ENCODE measurements at regions not wholly inside any gene's neighbourhood (a gene's known extent, or its start where the extent isn't known, plus 50 kb on each side); places are given as distances from the start of the nearest gene placed in this dataset.

- H3K9me3 Mint-ChIP-seq, result no peaks in the 10 kb centered on the region
- no peak overlapping the region for H3K27ac Mint-ChIP-seq
- no peak overlapping the region for H3K4me3 Mint-ChIP-seq
- H3K9ac ChIP-seq (ENCODE audit: extremely low read depth, low read length, poor library complexity, severe bottlenecking), result no peak overlapping the region
- no peak overlapping the region for H3K27ac ChIP-seq (ENCODE audit: low read depth, low read length)
- no peak for DNase-seq
- peaks cover 12% of the 10 kb centered on the region for H3K4me1 ChIP-seq (ENCODE audit: control insufficient read depth, insufficient read depth, low read length)
- no peaks in the 10 kb centered on the region for H3K27me3 Mint-ChIP-seq (ENCODE audit: insufficient read depth)
- H3K36me3 Mint-ChIP-seq (ENCODE audit: low read depth), result no peaks in the 10 kb centered on the region
- no peak overlapping the region for H3K4me3 ChIP-seq (ENCODE audit: low read length)
- 90 to 97% methylated on average over 2 to 3 of the region's 3 CpGs for WGBS, 2 experiments (ENCODE audit: insufficient coverage in 1 of 2, insufficient read length in 1 of 2)
- H3K9me3 ChIP-seq (ENCODE audit: control insufficient read depth, low read length), result no peaks in the 10 kb centered on the region
- peaks cover 18% of the 10 kb centered on the region for H3K4me1 Mint-ChIP-seq
- no peak for TF ChIP-seq CTCF (conservative IDR thresholded peaks at IDR 0.05)
- no peaks in the 10 kb centered on the region for H3K27me3 ChIP-seq (ENCODE audit: control insufficient read depth, insufficient read depth, low read length, poor library complexity, severe bottlenecking)
- H3K36me3 ChIP-seq (ENCODE audit: control insufficient read depth, insufficient read depth, low read length), result no peaks in the 10 kb centered on the region
Observed at GRCh38 chr9:89744730-89745129, 139.9 kb downstream of the GADD45G start.

GRCh38 chr9:89745601-89746376 is 141.0 kb downstream of the GADD45G start:
- Histone ChIP-seq H3K4me1 (ENCODE audit: control insufficient read depth, insufficient read depth, low read length) (peaks cover 12% of the 10 kb centered on the region), H3K36me3 (ENCODE audit: control insufficient read depth, insufficient read depth, low read length) (no peaks in the 10 kb centered on the region), H3K4me3 (ENCODE audit: low read length) (no peak overlapping the region), H3K27me3 (ENCODE audit: control insufficient read depth, insufficient read depth, low read length, poor library complexity, severe bottlenecking) (no peaks in the 10 kb centered on the region), H3K27ac (ENCODE audit: low read depth, low read length) (no peak overlapping the region), H3K9ac (ENCODE audit: extremely low read depth, low read length, poor library complexity, severe bottlenecking) (no peak overlapping the region), H3K9me3 (ENCODE audit: control insufficient read depth, low read length) (no peaks in the 10 kb centered on the region)
- no peak for DNase-seq
- no peaks in the 10 kb centered on the region for H3K27me3 Mint-ChIP-seq (ENCODE audit: insufficient read depth)
- H3K9me3 Mint-ChIP-seq, result no peaks in the 10 kb centered on the region
- peaks cover 18% of the 10 kb centered on the region for H3K4me1 Mint-ChIP-seq
- no peak overlapping the region for H3K4me3 Mint-ChIP-seq
- no peak overlapping the region for H3K27ac Mint-ChIP-seq
- no peak for TF ChIP-seq CTCF (conservative IDR thresholded peaks at IDR 0.05)
- no peaks in the 10 kb centered on the region for H3K36me3 Mint-ChIP-seq (ENCODE audit: low read depth)
- WGBS, 2 experiments (ENCODE audit: insufficient coverage in 1 of 2, insufficient read length in 1 of 2), result 90 to 92% methylated on average over 2 to 9 of the region's 9 CpGs

- Mint-ChIP-seq H3K4me1 (peaks cover 20% of the 10 kb centered on the region), H3K9me3 (no peaks in the 10 kb centered on the region), H3K27me3 (ENCODE audit: insufficient read depth) (no peaks in the 10 kb centered on the region), H3K36me3 (ENCODE audit: low read depth) (no peaks in the 10 kb centered on the region), H3K27ac (no peak overlapping the region), H3K4me3 (no peak overlapping the region)
- Histone ChIP-seq H3K4me1 (ENCODE audit: control insufficient read depth, insufficient read depth, low read length) (peaks cover 12% of the 10 kb centered on the region), H3K36me3 (ENCODE audit: control insufficient read depth, insufficient read depth, low read length) (no peaks in the 10 kb centered on the region), H3K27me3 (ENCODE audit: control insufficient read depth, insufficient read depth, low read length, poor library complexity, severe bottlenecking) (no peaks in the 10 kb centered on the region), H3K27ac (ENCODE audit: low read depth, low read length) (peak overlapping the region; percentile 36), H3K4me3 (ENCODE audit: low read length) (no peak overlapping the region), H3K9ac (ENCODE audit: extremely low read depth, low read length, poor library complexity, severe bottlenecking) (no peak overlapping the region), H3K9me3 (ENCODE audit: control insufficient read depth, low read length) (no peaks in the 10 kb centered on the region)
- TF ChIP-seq CTCF (conservative IDR thresholded peaks at IDR 0.05), result no peak
- WGBS, 2 experiments (ENCODE audit: insufficient coverage in 1 of 2, insufficient read length in 1 of 2), result 95% methylated on average over 10 to 15 of the region's 15 CpGs
- no peak for DNase-seq
Observed at GRCh38 chr9:89746385-89747116, 141.7 kb downstream of the GADD45G start.

Data from endodermal cell (in vitro differentiated cells).